ENCODE measurements at regions not wholly inside any gene's neighbourhood (a gene's known extent, or its start where the extent isn't known, plus 50 kb on each side); places are given as distances from the start of the nearest gene placed in this dataset.

DNA sequence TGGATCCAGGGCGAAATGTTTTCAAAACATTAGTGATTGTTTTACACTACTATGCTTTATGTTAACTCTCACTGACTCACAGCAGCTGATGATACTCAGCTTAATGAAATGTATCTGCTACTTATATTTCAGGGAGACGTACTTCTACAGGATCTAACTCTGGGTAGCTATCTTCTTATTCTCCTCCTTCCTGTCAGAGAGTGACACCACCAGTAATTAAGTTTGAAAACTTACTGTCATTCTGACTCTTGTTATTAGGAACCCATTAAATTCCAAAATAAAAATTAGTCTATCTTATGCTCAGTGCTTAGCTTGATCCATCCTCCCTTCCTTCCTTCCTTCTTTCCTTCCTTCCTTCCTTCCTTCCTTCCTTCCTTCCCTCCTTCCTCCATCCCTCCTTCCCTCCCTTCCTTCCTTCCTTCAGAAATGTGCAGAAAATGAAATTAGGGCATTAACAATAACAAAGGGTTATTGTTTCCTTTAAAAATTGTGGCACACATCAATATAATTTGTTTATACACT, 441.1 kb downstream of the MEIS1 start:
- no peak for TF ChIP-seq CREB1 (IDR thresholded peaks at IDR 0.05; ENCODE audit: low read depth)
- TF ChIP-seq EP300 (IDR thresholded peaks at IDR 0.05; ENCODE audit: borderline replicate concordance), result no peak
- TF ChIP-seq TCF12 (IDR thresholded peaks at IDR 0.05; ENCODE audit: low read depth), result no peak
- TF ChIP-seq, protein P1, sequence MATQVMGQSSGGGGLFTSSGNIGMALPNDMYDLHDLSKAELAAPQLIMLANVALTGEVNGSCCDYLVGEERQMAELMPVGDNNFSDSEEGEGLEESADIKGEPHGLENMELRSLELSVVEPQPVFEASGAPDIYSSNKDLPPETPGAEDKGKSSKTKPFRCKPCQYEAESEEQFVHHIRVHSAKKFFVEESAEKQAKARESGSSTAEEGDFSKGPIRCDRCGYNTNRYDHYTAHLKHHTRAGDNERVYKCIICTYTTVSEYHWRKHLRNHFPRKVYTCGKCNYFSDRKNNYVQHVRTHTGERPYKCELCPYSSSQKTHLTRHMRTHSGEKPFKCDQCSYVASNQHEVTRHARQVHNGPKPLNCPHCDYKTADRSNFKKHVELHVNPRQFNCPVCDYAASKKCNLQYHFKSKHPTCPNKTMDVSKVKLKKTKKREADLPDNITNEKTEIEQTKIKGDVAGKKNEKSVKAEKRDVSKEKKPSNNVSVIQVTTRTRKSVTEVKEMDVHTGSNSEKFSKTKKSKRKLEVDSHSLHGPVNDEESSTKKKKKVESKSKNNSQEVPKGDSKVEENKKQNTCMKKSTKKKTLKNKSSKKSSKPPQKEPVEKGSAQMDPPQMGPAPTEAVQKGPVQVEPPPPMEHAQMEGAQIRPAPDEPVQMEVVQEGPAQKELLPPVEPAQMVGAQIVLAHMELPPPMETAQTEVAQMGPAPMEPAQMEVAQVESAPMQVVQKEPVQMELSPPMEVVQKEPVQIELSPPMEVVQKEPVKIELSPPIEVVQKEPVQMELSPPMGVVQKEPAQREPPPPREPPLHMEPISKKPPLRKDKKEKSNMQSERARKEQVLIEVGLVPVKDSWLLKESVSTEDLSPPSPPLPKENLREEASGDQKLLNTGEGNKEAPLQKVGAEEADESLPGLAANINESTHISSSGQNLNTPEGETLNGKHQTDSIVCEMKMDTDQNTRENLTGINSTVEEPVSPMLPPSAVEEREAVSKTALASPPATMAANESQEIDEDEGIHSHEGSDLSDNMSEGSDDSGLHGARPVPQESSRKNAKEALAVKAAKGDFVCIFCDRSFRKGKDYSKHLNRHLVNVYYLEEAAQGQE (IDR thresholded peaks at IDR 0.05; ENCODE audit: low read depth), result no peak

DNA sequence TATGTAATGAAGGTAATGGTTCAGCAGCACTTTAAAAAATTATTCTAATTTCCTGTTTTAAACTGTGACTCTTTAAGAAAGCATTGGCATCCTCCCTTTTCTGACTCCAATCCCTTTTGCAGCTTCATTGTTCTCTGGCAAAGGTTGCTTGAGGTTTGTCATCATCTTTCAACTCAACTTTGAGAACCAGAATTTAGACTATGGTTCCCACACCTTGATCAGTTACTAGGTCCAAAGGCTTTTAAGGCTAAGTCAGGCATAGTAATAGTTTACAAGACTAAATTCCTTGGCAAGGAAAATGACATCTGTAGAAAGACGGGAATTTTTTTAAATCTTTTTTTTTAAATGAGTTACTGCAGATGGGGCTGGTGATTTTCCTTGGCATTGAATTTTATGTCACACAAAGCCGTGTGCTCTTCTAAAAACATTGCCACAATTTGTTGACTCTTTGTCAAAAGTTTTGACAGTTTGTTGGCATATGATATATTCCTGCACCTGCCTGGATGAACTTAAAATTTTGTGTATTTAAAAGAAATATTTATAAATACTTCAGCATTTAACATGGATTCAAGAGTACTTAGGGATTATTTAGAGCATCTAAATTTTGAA, 451.0 kb downstream of the MEIS1 start:
- TF ChIP-seq ZBTB7A (IDR thresholded peaks at IDR 0.05; ENCODE audit: low read depth) (no peak), TEAD4 (IDR thresholded peaks at IDR 0.05) (no peak), TAF1 (IDR thresholded peaks at IDR 0.05; ENCODE audit: low read depth) (no peak), YY1 (IDR thresholded peaks at IDR 0.05; ENCODE audit: low read depth) (no peak), EP300 (IDR thresholded peaks at IDR 0.05; ENCODE audit: borderline replicate concordance) (no peak), FOXM1 (IDR thresholded peaks at IDR 0.05; ENCODE audit: borderline replicate concordance, low read depth) (no peak), RAD21 (IDR thresholded peaks at IDR 0.05; ENCODE audit: low read depth) (no peak), NFIC (IDR thresholded peaks at IDR 0.05) (no peak), USF1 (IDR thresholded peaks at IDR 0.05) (no peak), CEBPB (IDR thresholded peaks at IDR 0.05) (no peak), CREB1 (IDR thresholded peaks at IDR 0.05; ENCODE audit: low read depth) (no peak), TCF12 (IDR thresholded peaks at IDR 0.05; ENCODE audit: low read depth) (no peak), EGR1 (IDR thresholded peaks at IDR 0.05) (no peak)
- TF ChIP-seq, protein P1 (IDR thresholded peaks at IDR 0.05; ENCODE audit: low read depth), result no peak
- TF ChIP-seq, protein P2, sequence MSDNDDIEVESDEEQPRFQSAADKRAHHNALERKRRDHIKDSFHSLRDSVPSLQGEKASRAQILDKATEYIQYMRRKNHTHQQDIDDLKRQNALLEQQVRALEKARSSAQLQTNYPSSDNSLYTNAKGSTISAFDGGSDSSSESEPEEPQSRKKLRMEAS (IDR thresholded peaks at IDR 0.05), result no peak

GRCh38 chr2:66888246-66888645, 453.3 kb downstream of the MEIS1 start:
- TF ChIP-seq YY1 (IDR thresholded peaks at IDR 0.05; ENCODE audit: low read depth) (no peak), TCF12 (IDR thresholded peaks at IDR 0.05; ENCODE audit: low read depth) (no peak), CREB1 (IDR thresholded peaks at IDR 0.05; ENCODE audit: low read depth) (no peak), EGR1 (IDR thresholded peaks at IDR 0.05) (no peak), TEAD4 (IDR thresholded peaks at IDR 0.05) (no peak), NFIC (IDR thresholded peaks at IDR 0.05) (no peak), FOXM1 (IDR thresholded peaks at IDR 0.05; ENCODE audit: borderline replicate concordance, low read depth) (no peak), EP300 (IDR thresholded peaks at IDR 0.05; ENCODE audit: borderline replicate concordance) (no peak)
- TF ChIP-seq, protein P2 (IDR thresholded peaks at IDR 0.05), result no peak

DNA sequence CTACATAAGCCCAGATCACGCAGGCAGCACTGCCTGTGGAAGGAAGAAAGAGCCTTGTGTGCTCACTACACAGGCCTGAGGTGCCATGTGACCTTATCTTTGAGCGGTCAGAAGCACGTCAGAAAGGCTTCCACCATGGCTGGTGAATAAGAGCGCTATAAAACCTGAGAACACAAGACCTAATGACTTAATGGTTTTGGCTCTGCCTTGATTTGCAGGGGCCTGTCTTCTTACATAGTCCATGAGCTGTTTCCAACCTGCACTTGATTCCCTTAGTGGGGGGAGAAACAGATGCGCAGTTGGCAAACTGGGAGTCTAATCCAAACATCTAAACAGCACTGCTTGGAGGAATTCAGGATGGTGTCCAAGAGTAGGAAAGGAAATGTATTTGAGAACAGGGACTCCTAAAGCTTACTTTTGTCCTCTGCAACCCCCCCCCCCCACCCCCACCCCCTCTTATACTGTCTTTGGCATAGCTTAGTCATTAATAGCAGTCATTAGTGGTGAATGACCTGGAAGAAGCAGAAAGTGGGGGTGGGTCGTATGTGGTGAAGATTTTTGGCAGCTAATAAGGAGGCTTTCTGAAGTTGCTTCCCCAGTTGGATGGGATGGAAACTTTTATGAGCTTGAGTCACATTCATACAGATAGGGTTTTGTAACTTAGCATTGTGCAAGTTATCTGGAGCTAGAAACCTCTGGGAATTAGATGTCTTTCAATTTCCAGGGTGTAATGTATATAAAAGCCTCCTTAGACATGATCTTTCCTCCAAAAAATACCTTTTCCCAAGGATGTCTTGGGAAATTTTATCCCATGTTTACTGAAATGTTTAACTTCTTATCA, 454.1 kb downstream of the MEIS1 start:
- TF ChIP-seq TAF1 (IDR thresholded peaks at IDR 0.05; ENCODE audit: low read depth), result no peak
- TF ChIP-seq NFIC (IDR thresholded peaks at IDR 0.05), result no peak
- no peak for TF ChIP-seq ZBTB7A (IDR thresholded peaks at IDR 0.05; ENCODE audit: low read depth)
- TF ChIP-seq, protein P2 (IDR thresholded peaks at IDR 0.05), result no peak
- TF ChIP-seq RAD21 (IDR thresholded peaks at IDR 0.05; ENCODE audit: low read depth), result no peak
- no peak for TF ChIP-seq YY1 (IDR thresholded peaks at IDR 0.05; ENCODE audit: low read depth)
- TF ChIP-seq, protein P1 (IDR thresholded peaks at IDR 0.05; ENCODE audit: low read depth), result no peak
- TF ChIP-seq TCF12 (IDR thresholded peaks at IDR 0.05; ENCODE audit: low read depth), result no peak
- no peak for TF ChIP-seq USF1 (IDR thresholded peaks at IDR 0.05)
- no peak for TF ChIP-seq TEAD4 (IDR thresholded peaks at IDR 0.05)
- no peak for TF ChIP-seq EGR1 (IDR thresholded peaks at IDR 0.05)

All from Ishikawa (cell line).